ENCODE measurements at regions not wholly inside any gene's neighbourhood (a gene's known extent, or its start where the extent isn't known, plus 50 kb on each side); places are given as distances from the start of the nearest gene placed in this dataset.

GRCh38 chr10:35712486-35712885 is 70.4 kb upstream of the FZD8 start:
- Histone ChIP-seq H3K36me3 (ENCODE audit: control insufficient read depth in 2 of 2, extremely low read depth in 1 of 2, insufficient read depth in 2 of 2, low read length in 2 of 2) (no peaks in the 10 kb centered on the region), H2AFZ (ENCODE audit: low read depth, low read length) (no peak overlapping the region), H3K27me3 (ENCODE audit: control insufficient read depth in 2 of 2, insufficient read depth in 2 of 2, low read length in 2 of 2) (no peaks in the 10 kb centered on the region), H3K4me1 (ENCODE audit: control insufficient read depth, extremely low read depth, insufficient read depth, low read length) (no peaks in the 10 kb centered on the region), H3K27ac (ENCODE audit: insufficient read depth, low read depth, low read length) (no peak overlapping the region), H4K20me1 (replicated peaks; ENCODE audit: control insufficient read depth, extremely low read depth, insufficient read depth, low read length) (no peaks in the 10 kb centered on the region), H3K9me3 (replicated peaks; ENCODE audit: control insufficient read depth, insufficient read depth, low read length) (no peaks in the 10 kb centered on the region), H3K4me2 (ENCODE audit: insufficient read depth, low read length) (no peak overlapping the region), H3K4me3 (replicated peaks in 1 of 3; ENCODE audit: insufficient read depth in 1 of 3, low read depth in 1 of 3, low read length in 3 of 3) (no peak overlapping the region), H3K79me2 (ENCODE audit: control insufficient read depth, insufficient read depth, low read length) (no peaks in the 10 kb centered on the region), H3K9ac (replicated peaks; ENCODE audit: extremely low read depth, insufficient read depth, low read length) (no peak overlapping the region), H3K9me1 (replicated peaks; ENCODE audit: control insufficient read depth, extremely low read depth, insufficient read depth, low read length) (no peaks in the 10 kb centered on the region)
- no peak for FAIRE-seq
- no peak for DNase-seq (ENCODE audit: low read depth, low spot score)
- CTCF ChIA-PET = no interaction called here
- intact Hi-C loops (cut with micrococcal nuclease) = no loop called here
- TF ChIP-seq CTCF (IDR thresholded peaks at IDR 0.05; ENCODE audit: extremely low read depth in 1 of 2, insufficient read depth in 1 of 2, low read depth in 1 of 2, low read length in 2 of 2) = no peak
- no peak for TF ChIP-seq MYC (IDR thresholded peaks at IDR 0.05; ENCODE audit: low read depth, low read length)
- TF ChIP-seq POLR2AphosphoS5 (IDR thresholded peaks at IDR 0.05; ENCODE audit: insufficient read depth, low read depth, low read length) = no peak
- no peak for TF ChIP-seq POLR2A (IDR thresholded peaks at IDR 0.05; ENCODE audit: low read depth, low read length)
- TF ChIP-seq FOS (IDR thresholded peaks at IDR 0.05; ENCODE audit: borderline replicate concordance, insufficient read depth, low read length) = no peak
- TF ChIP-seq EZH2 (IDR thresholded peaks at IDR 0.05; ENCODE audit: borderline replicate concordance, low read depth, low read length, severe bottlenecking) = no peak
- no peak for TF ChIP-seq GATA2 (IDR thresholded peaks at IDR 0.05; ENCODE audit: insufficient read depth, insufficient read length, low read depth, low read length)
- no peak for TF ChIP-seq JUN (IDR thresholded peaks at IDR 0.05; ENCODE audit: borderline replicate concordance, insufficient read depth, insufficient read length, low read depth)
- no peak for TF ChIP-seq MAX (IDR thresholded peaks at IDR 0.05; ENCODE audit: insufficient read depth, insufficient read length)
- no TSS peak for BruUV-seq (replicated peaks)
- dilution Hi-C loops (cut with MboI; ENCODE audit: extremely low pct_ligation_motif_present, low sequenced_read_pairs) = no loop called here
- POLR2A ChIA-PET = no interaction called here

Data from endothelial cell of umbilical vein (primary cell).